Astrocyte (in vitro differentiated cells and primary cell): ENCODE measurements at regions not wholly inside any gene's neighbourhood (a gene's known extent, or its start where the extent isn't known, plus 50 kb on each side); places are given as distances from the start of the nearest gene placed in this dataset.

Experiments used
- DNase-seq: peaks from one replicate; pipeline ENCODE4 v3.0.0-alpha.2; 2010; ENCODE audit warnings: low read depth
- FAIRE-seq: peaks from 2 replicates; lab custom pipeline; 2011; peaks lifted over from hg19 to GRCh38; lab: Jason Lieb, UNC
- H2AFZ ChIP-seq: 2 replicates; pipeline ENCODE4 v1.6.0; 2012; ENCODE audit warnings: low read depth, low read length, inconsistent platforms
- H3K27ac ChIP-seq: 2 replicates; pipeline ENCODE4 v1.5.1; 2011; ENCODE audit warnings: low read depth, low read length, inconsistent platforms
- H3K27me3 ChIP-seq: 2 replicates; pipeline ENCODE4 v1.6.0; 2011; ENCODE audit warnings: low read length, inconsistent platforms; ENCODE audit not compliant: insufficient read depth
- H3K36me3 ChIP-seq: 2 replicates; pipeline ENCODE4 v1.5.1; 2011; ENCODE audit warnings: low read length, inconsistent platforms; ENCODE audit not compliant: insufficient read depth
- H3K4me1 ChIP-seq: 2 replicates; pipeline ENCODE4 v1.5.1; 2011; ENCODE audit warnings: low read length, inconsistent platforms; ENCODE audit not compliant: insufficient read depth
- H3K4me2 ChIP-seq: 2 replicates; pipeline ENCODE4 v1.6.0; 2012; ENCODE audit warnings: low read length, inconsistent platforms
- H3K4me3 ChIP-seq: 2 replicates; pipeline ENCODE4 v1.5.1; 2011; ENCODE audit warnings: low read depth, mild to moderate bottlenecking, low read length, inconsistent platforms; ENCODE audit not compliant: insufficient read depth
- H3K79me2 ChIP-seq: 2 replicates; pipeline ENCODE4 v1.6.0; 2012; ENCODE audit warnings: mild to moderate bottlenecking, low read length, inconsistent platforms; ENCODE audit not compliant: insufficient read depth
- H3K9ac ChIP-seq: 2 replicates; pipeline ENCODE4 v1.6.0; 2012; ENCODE audit warnings: mild to moderate bottlenecking, low read length, inconsistent platforms
- H3K9me3 ChIP-seq: 2 replicates; pipeline ENCODE4 v1.5.1; 2012; ENCODE audit warnings: low read depth, mild to moderate bottlenecking, low read length, inconsistent platforms; ENCODE audit not compliant: insufficient read depth
- H4K20me1 ChIP-seq: 2 replicates; pipeline ENCODE4 v1.6.0; 2012; ENCODE audit warnings: low read length, inconsistent platforms; ENCODE audit not compliant: insufficient read depth
- H3K27ac Mint-ChIP-seq: one replicate; pipeline ENCODE4 v1.8.0; 2021; ENCODE audit warnings: mild to moderate bottlenecking, mixed read lengths; ENCODE audit not compliant: unreplicated experiment
- H3K27me3 Mint-ChIP-seq: one replicate; pipeline ENCODE4 v1.8.0; 2021; ENCODE audit warnings: low read depth, mixed read lengths; ENCODE audit not compliant: unreplicated experiment
- H3K36me3 Mint-ChIP-seq: one replicate; pipeline ENCODE4 v1.8.0; 2021; ENCODE audit warnings: low read depth, mixed read lengths; ENCODE audit not compliant: unreplicated experiment
- H3K4me1 Mint-ChIP-seq: one replicate; pipeline ENCODE4 v1.8.0; 2021; ENCODE audit warnings: low read depth, mixed read lengths; ENCODE audit not compliant: unreplicated experiment
- H3K4me3 Mint-ChIP-seq: one replicate; pipeline ENCODE4 v1.8.0; 2021; ENCODE audit warnings: mild to moderate bottlenecking, moderate library complexity, mixed read lengths; ENCODE audit not compliant: unreplicated experiment
- H3K9me3 Mint-ChIP-seq: one replicate; pipeline ENCODE4 v1.8.0; 2021; ENCODE audit warnings: mild to moderate bottlenecking, mixed read lengths; ENCODE audit not compliant: unreplicated experiment
- EZH2 ChIP-seq: IDR thresholded peaks from 2 replicates; pipeline ENCODE4 v1.6.1; 2012; ENCODE audit warnings: mild to moderate bottlenecking, low read length, inconsistent platforms; ENCODE audit not compliant: insufficient read depth
- TF ChIP-seq, protein P1 (sequence below): IDR thresholded peaks from 2 replicates; pipeline ENCODE4 v1.5.1; 2011; ENCODE audit warnings: low read depth, mild to moderate bottlenecking, inconsistent platforms, low read length, moderate library complexity; ENCODE audit not compliant: insufficient read depth

DNA sequence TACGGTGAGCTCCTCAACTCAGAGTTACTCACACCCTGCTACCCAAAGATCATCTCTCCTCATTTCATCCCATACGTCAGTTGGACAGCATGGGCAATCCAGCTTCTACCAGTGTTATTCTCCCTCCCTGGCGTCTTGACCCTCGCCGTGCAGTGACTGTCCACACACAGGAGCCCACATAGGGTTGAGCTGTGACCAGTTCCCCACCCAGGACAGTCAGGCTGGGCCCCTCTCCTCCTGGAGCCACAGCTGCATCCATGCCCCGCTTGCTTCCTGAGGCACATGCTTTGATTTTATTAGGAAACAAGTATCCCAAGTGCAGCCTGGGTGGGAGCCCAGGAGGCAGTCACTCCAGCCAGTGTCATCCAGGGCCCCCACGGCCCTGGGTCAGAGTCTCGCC is 140.3 kb upstream of the SFSWAP start:
- Histone ChIP-seq H3K4me3 (no peak overlapping the region), H3K79me2 (no peaks in the 10 kb centered on the region), H3K4me1 (no peaks in the 10 kb centered on the region), H3K9me3 (no peaks in the 10 kb centered on the region), H2AFZ (no peak overlapping the region), H3K27ac (no peak overlapping the region), H3K4me2 (no peak overlapping the region), H3K9ac (no peak overlapping the region), H4K20me1 (no peaks in the 10 kb centered on the region), H3K36me3 (no peaks in the 10 kb centered on the region), H3K27me3 (no peaks in the 10 kb centered on the region)
- H3K36me3 Mint-ChIP-seq, result no peaks in the 10 kb centered on the region
- FAIRE-seq (no peak), DNase-seq (no peak)
- H3K27ac Mint-ChIP-seq, result no peak overlapping the region
- H3K9me3 Mint-ChIP-seq, result no peaks in the 10 kb centered on the region
- peaks cover 53% of the 10 kb centered on the region for H3K27me3 Mint-ChIP-seq
- no peak overlapping the region for H3K4me3 Mint-ChIP-seq
- no peak for TF ChIP-seq EZH2
- TF ChIP-seq, protein P1, sequence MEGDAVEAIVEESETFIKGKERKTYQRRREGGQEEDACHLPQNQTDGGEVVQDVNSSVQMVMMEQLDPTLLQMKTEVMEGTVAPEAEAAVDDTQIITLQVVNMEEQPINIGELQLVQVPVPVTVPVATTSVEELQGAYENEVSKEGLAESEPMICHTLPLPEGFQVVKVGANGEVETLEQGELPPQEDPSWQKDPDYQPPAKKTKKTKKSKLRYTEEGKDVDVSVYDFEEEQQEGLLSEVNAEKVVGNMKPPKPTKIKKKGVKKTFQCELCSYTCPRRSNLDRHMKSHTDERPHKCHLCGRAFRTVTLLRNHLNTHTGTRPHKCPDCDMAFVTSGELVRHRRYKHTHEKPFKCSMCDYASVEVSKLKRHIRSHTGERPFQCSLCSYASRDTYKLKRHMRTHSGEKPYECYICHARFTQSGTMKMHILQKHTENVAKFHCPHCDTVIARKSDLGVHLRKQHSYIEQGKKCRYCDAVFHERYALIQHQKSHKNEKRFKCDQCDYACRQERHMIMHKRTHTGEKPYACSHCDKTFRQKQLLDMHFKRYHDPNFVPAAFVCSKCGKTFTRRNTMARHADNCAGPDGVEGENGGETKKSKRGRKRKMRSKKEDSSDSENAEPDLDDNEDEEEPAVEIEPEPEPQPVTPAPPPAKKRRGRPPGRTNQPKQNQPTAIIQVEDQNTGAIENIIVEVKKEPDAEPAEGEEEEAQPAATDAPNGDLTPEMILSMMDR, result no peak
- H3K4me1 Mint-ChIP-seq, result no peaks in the 10 kb centered on the region

DNA sequence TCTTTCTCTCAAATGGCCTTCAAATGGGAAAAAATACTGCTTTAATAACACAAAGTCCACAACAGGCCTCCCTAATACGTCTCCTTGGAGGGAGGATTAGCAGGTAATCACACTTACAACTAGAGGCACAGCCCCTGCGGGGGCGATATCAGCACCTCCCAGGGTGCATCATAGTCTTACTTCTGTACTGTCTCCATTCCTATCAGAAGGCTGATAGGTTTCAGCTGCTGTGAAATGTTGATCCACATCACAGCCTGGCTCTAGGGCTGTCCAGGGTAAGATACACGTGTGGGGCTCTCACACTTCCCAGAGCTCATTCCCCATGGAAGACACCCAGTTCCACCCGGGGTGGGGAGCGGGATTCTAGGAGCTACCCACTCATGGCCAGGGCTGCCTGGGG is 139.1 kb upstream of the SFSWAP start:
- Histone ChIP-seq H3K27me3 (no peaks in the 10 kb centered on the region), H3K36me3 (no peaks in the 10 kb centered on the region), H3K79me2 (no peaks in the 10 kb centered on the region), H3K4me3 (no peak overlapping the region), H4K20me1 (no peaks in the 10 kb centered on the region), H3K9ac (no peak overlapping the region), H3K27ac (no peak overlapping the region), H3K4me1 (no peaks in the 10 kb centered on the region), H3K4me2 (no peak overlapping the region), H3K9me3 (no peaks in the 10 kb centered on the region), H2AFZ (no peak overlapping the region)
- Mint-ChIP-seq H3K4me3 (no peak overlapping the region), H3K36me3 (no peaks in the 10 kb centered on the region), H3K4me1 (no peaks in the 10 kb centered on the region), H3K27ac (no peak overlapping the region), H3K27me3 (peaks cover 48% of the 10 kb centered on the region), H3K9me3 (no peaks in the 10 kb centered on the region)
- no peak for FAIRE-seq
- no peak for DNase-seq
- TF ChIP-seq, protein P1, result no peak

DNA sequence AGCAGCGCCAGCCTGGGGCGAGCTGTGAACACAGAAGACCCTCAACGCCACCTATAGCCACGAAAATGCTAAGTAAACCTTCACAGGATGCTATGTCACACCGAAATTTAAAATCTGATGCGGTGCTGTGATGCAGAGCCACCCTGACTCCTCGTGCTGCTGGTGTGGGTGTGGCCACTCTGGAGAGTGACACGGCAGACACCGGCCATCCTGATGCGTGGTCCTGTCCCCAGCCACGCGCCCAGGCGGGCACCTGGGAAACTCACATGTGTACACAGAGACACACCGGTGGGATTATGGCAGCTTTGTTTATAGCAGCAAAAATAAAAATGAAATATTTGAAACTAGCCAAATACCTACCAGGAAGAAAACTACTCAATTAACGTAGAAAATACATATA is 138.3 kb upstream of the SFSWAP start:
- FAIRE-seq (no peak), DNase-seq (no peak)
- no peak overlapping the region for H3K9ac ChIP-seq
- H3K79me2 ChIP-seq, result no peaks in the 10 kb centered on the region
- TF ChIP-seq EZH2, result no peak
- TF ChIP-seq, protein P1, result no peak
- H3K9me3 Mint-ChIP-seq, result no peaks in the 10 kb centered on the region
- no peak overlapping the region for H3K4me2 ChIP-seq
- H3K36me3 Mint-ChIP-seq, result no peaks in the 10 kb centered on the region
- H4K20me1 ChIP-seq, result no peaks in the 10 kb centered on the region
- no peak overlapping the region for H2AFZ ChIP-seq
- no peak overlapping the region for H3K27ac Mint-ChIP-seq
- H3K9me3 ChIP-seq, result no peaks in the 10 kb centered on the region
- no peak overlapping the region for H3K4me3 Mint-ChIP-seq
- no peak overlapping the region for H3K27ac ChIP-seq
- no peaks in the 10 kb centered on the region for H3K4me1 Mint-ChIP-seq
- H3K36me3 ChIP-seq, result no peaks in the 10 kb centered on the region
- peaks cover 48% of the 10 kb centered on the region for H3K27me3 Mint-ChIP-seq
- no peaks in the 10 kb centered on the region for H3K27me3 ChIP-seq
- H3K4me3 ChIP-seq, result no peak overlapping the region
- H3K4me1 ChIP-seq, result no peaks in the 10 kb centered on the region
